HG02588 (cell line): ENCODE measurements at regions not wholly inside any gene's neighbourhood (a gene's known extent, or its start where the extent isn't known, plus 50 kb on each side); places are given as distances from the start of the nearest gene placed in this dataset.

Experiments used
- ATAC-seq: cut with Tn5 transposase; IDR thresholded peaks from one replicate; pipeline ENCODE4 v1.9.1; 2021; ENCODE audit warnings: mild to moderate bottlenecking, moderate library complexity; ENCODE audit not compliant: unreplicated experiment

GRCh38 chr10:43864656-43865055, 216.0 kb upstream of the ZNF32 start:
- ATAC-seq, result no peak

DNA sequence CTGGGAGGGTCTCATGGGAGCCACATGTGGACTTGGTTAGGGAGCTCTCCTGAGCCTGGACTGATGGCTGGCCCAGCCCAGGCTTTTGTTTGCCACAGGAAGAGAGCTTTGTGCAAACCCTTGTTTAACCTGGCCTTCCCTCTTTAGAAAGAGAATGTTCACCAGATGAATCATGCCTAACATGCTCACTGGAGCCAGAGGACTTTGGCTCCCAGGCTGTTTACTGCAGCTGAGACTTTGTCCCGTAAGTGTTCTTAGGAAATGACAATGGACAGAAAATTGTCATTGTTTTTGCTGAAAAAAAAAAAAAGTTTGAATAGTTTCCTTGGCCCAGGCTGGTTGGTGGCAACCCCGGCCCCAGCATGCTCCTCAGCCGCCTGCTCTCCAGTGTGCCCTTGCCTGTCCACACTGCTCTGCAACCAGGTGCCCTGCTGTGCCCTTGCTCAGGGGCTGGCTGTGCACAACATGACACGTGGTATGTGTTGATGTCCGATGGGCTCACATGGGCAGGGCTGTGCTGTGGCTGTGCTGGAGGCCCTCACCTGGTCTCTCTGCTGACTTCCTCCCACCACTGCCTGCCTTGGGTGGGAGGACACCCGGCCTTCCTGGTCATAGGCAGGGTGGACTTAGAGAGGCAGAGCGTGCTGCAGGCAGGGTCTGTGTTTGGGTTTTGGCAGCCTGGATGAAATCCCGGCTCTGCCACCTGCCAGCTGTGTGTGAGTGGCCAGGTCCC, 215.3 kb upstream of the ZNF32 start:
- no peak for ATAC-seq

DNA sequence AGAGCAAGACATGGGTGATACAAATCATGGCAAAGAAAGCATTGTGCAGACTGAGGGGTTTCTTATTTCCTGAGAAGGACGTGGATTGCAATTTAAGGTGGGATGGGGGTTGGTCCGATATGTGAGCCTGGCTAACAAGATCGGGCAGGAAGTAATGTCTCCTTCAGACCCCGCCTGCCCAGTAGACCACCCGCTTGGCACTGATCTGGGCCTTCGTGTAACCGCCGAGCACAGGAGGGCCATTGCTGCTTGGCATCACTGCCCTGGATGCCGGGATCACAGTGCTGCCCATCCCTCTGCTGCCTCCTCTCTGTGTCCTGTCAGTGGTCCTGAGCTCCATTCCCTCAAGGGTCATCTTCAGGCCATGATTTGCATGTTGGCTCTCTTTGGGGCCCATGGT, 214.6 kb upstream of the ZNF32 start:
- no peak for ATAC-seq

GRCh38 chr10:43862756-43863155, 214.1 kb upstream of the ZNF32 start:
- no peak for ATAC-seq

DNA sequence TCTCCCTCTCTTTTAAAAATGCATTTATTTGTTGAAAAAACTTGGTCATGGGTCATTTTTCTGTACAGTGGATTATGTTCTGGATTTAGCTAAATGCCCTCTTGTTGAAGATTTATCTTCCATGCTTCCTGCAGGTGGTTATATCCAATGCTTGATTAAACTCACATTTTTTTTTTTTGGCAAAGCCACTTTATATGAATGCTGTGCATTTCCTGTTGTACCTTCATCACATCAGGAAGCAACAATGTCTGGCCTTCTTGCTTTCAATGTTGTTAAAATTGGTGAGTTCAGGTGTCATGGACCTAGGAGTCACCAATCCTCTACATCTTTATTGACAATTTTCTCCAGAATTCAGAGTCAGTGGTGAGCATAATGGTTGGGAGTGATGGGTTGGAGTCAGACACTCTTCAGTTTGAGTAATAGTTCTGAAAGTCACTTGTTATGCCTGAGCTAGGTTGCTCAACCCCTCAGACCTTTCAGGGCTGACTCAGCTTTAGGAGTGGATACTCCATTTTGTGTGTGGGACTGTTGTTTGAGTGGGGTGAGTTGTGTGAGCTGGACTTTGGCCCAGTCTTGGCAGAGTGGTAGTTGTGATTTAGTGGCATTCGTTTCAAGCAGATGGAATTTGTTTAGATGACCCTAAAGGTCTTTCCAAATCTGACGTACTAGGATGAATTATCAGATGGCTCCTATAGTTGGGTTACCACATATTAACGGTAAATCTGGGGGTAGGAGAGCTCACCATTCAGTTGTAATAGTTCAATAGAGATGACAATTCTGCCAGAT, 213.5 kb upstream of the ZNF32 start:
- ATAC-seq, result no peak

- ATAC-seq, result no peak
These were observed 210.4 kb upstream of the ZNF32 start for GRCh38 chr10:43859016-43859525.

- no peak for ATAC-seq
These were observed 209.2 kb upstream of the ZNF32 start for GRCh38 chr10:43857931-43858315.

DNA sequence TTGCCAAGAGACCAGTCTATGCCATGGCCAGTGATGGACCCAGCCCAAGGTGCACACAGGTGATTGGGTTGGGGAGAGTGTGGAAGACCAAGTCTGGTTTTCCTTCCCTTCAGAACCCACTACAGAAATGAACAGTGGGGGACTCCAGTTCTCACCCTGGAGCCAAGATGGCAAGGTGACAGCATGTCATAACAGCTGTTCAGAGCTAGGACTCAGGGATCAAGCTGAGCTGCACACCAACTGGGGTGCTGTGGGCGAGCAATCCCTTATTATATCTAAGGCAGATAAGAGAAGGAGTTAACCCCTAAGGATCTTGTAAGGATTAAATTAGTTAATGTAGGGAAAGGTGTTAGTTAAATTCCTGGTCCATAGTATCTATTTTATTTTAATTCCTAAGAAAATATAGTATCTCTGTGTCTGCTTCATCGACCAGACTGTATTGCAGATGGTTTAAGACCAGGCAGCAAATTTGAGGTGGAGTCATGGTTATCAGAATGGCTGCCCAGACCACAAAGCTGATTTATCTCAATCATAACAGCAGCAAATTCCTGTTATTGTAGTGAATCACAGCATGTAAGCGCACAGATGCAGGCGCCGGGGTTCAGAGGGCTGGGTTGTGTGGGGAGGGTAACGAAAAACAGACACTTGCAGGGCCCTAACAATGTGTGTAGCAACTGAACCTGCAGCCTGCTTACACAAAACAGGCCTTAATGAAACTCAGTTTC, 208.7 kb upstream of the ZNF32 start:
- ATAC-seq, result no peak

DNA sequence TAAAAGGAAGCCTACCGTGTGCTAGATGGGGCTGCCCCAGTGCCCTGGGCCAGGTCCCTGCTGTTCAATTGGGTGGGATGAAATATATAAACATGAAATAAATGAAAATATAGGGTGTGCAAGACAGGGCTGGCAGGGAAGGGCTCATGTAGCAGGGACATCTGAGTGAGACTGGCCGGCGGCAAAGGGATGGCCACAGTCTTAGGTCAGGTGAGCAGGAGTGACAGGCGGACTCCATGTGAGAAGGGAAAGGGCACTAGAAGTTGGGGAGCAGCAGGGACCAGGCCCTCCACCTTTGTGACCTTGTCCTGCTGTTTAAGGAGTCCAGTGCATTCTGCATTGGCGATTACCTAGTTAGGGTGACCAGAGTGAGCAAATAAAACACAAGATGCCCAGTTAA, 207.6 kb upstream of the ZNF32 start:
- ATAC-seq, result no peak

- no peak for ATAC-seq
These were observed 207.1 kb upstream of the ZNF32 start for GRCh38 chr10:43855667-43856210.

DNA sequence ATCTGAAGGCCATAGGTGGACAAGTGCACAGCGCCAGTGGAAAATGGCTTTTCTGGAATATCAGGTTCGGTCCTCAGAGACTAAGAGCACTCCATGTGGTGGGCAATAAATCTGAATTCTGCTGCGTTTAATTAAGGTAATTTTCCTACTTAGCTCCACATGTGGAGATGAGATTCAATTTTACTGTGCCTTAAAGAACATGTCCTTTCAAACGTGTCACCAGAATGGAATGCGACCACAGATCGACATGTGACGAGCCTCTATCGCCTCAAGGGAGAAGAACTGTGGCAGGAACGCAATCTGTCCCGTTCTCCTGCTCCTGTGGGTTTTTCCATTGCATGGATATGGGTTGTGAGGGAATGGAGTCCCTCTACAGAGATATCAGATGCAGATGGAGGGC, 205.3 kb upstream of the ZNF32 start:
- no peak for ATAC-seq

GRCh38 chr10:43853369-43853768, 204.7 kb upstream of the ZNF32 start:
- ATAC-seq, result no peak

DNA sequence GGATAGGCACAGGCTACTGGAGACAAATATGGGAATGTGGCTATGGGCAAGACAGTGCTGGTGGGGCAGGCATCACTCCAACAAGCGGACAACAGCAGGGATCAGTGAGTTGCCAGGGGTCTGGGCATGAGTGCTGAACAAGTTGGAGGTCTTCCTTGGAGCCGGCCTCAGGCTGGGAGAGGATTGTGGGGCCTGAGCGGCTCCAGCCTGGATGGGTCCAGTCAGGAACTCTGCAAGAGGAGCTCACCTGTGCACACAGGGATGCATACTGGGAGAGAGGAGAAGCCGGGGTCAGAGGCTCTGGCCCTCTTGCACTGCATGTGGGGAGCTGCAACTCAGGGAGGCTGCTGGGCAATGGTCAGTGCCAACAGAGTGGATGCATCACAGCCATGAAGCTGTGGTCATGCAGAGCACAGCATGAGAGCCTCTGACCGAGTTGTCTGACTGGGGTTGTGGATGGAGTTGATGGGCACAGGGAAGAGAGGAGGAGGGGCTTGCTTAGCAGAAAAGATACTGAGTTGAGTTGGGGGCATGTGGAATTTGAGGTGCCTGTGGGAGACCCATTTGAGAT, 204.0 kb upstream of the ZNF32 start:
- ATAC-seq, result no peak

DNA sequence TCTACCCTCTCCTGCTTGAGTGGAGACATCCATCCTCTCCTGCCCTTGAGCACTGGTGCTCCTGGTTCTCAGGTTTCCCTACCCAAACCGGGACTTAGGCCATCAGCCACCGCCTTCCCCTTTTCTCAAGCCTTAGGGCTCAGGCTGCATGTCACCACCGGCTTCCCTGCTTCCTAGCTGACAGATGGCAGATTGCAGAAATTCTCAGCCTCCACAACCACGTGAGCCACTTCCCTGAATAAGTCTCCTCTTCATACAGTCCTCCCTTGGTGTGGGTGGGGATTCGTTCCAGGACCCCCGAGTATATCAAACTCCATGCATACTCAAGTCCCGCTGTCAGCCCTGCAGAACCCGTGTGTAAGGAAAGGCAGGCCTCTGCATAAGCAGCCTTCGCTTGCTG, 203.5 kb upstream of the ZNF32 start:
- no peak for ATAC-seq

DNA sequence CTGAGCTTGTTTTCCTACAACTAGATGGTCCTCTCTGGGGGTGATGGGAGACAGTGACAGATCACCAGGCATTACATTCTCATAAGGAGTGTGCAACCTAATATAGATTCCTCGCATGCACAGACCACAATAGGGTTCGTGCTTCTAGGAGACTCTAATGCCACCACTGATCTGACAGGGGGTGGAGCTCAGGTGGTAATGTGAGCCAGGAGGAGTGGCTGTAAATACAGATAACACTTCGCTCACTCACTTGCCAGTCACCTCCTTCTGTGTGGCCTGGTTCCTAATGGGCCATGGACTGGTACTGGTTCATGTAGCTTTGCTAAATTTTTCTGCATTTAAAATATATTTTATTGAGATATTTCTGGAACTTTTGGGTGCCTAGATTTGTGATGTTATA, 202.3 kb upstream of the ZNF32 start:
- no peak for ATAC-seq

DNA sequence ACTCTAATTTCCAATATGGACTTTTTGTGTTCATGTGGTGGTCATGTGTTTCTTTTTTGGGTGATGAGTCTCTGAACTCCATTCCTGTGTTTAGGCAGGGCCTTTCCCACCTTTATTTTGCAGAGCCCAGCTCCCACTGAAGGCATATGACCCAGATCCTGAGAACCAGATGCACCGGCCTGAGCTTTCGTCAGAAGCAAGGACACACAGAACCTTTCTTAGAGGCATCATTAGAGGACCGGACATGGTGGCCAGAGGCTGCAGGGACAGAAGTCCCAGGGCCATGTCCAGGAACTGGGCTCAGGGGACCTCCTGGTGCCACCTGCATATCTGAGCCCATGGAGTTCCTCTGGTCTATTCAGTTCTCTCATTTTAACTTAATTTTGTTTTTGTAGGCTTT, 200.9 kb upstream of the ZNF32 start:
- ATAC-seq, result no peak

- ATAC-seq, result no peak
These were observed 198.3 kb upstream of the ZNF32 start for GRCh38 chr10:43846968-43847367.

DNA sequence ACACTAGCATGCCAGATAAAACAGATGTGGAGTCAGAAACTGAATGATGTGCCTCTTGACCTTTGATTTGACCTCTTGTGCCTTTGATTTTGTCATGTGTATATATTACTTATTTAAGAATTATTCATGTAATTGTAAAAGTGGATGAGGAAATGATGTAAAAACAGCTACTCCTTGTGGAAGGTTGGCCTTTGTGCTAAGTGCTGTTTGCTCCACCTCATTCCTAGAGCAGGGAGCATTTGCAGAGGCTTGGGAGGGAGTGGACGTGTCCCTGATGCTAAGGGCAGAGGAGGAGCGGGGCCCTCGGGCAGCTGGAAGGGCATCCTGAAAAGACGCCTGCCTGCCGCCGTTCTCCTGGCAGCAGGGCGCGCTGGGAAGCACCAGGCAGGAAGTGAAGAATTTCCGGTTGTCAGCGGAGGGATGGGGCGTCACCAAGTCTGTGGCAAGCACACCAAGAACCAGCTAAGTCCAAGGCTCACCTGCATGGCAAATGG, 197.6 kb upstream of the ZNF32 start:
- ATAC-seq, result no peak

- ATAC-seq, result no peak
These were observed 196.4 kb upstream of the ZNF32 start for GRCh38 chr10:43845121-43845520.

DNA sequence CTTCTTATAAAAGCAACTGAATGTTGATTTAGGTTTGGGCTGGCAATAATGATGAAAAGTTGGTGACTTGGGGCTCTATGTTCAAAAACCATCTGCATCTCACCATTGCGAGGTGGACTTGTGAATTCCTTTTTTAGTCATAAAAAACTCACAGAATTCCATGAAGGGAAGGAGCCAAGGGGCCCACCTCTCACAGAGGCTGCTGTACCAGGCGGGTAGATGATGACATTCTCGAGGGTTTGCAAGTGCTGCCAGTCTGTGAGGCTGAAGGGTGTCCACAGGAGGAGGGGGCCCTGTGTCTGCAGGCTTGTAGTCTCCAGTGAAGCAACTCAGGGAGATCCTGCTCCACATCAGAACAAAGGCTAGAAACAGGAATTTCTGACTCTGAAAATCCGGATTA, 195.5 kb upstream of the ZNF32 start:
- no peak for ATAC-seq
